Lung (tissue), 11 donors: ENCODE measurements at regions not wholly inside any gene's neighbourhood (a gene's known extent, or its start where the extent isn't known, plus 50 kb on each side); places are given as distances from the start of the nearest gene placed in this dataset.

Experiments used
- ATAC-seq: fragments of 200-7000 bp; cut with Tn5 transposase; one replicate; pipeline ENCODE4 v1.9.1; 2020; ENCODE audit warnings: moderate number of reproducible peaks; ENCODE audit not compliant: insufficient read depth, low FRiP score
- DNase-seq, 3 donors: peaks; one replicate each; pipeline ENCODE4 v3.0.0-alpha.2; 2013 to 2017
- H3K27ac ChIP-seq, 2 donors: one replicate each; pipeline ENCODE4 v1.5.1; 2013; ENCODE audit warnings: mild to moderate bottlenecking in 2 of 2, moderate library complexity in 2 of 2, control low read depth in 1 of 2, inconsistent platforms in 1 of 2, low read depth in 1 of 2, low read length in 1 of 2
- H3K27me3 ChIP-seq, 3 donors: one replicate each; pipeline ENCODE4 v1.5.1; 2013; ENCODE audit warnings: low read length in 2 of 3; ENCODE audit not compliant: control insufficient read depth in 3 of 3, insufficient read depth in 3 of 3
- H3K36me3 ChIP-seq, 4 donors: one replicate each; pipeline ENCODE4 v1.5.1; 2013; ENCODE audit warnings: low read length in 4 of 4, mild to moderate bottlenecking in 1 of 4, moderate library complexity in 1 of 4; ENCODE audit not compliant: control insufficient read depth in 4 of 4, insufficient read depth in 4 of 4
- H3K4me1 ChIP-seq, 5 donors: one replicate each; pipeline ENCODE4 v1.5.1; 2013; ENCODE audit warnings: low read length in 5 of 5, mild to moderate bottlenecking in 2 of 5, moderate library complexity in 1 of 5; ENCODE audit not compliant: control insufficient read depth in 5 of 5, insufficient read depth in 5 of 5
- H3K4me3 ChIP-seq: one replicate; pipeline ENCODE4 v1.5.1; 2013; ENCODE audit warnings: mild to moderate bottlenecking, control low read depth, moderate library complexity
- H3K9ac ChIP-seq, 2 donors: one replicate each; pipeline ENCODE4 v1.5.1; 2013; ENCODE audit warnings: low read length in 2 of 2, control low read depth in 1 of 2; ENCODE audit not compliant: insufficient read depth in 1 of 2
- H3K9me3 ChIP-seq, 4 donors: one replicate each; pipeline ENCODE4 v1.5.1; 2013; ENCODE audit warnings: low read length in 3 of 4, mild to moderate bottlenecking in 1 of 4, moderate library complexity in 1 of 4; ENCODE audit not compliant: control insufficient read depth in 4 of 4, insufficient read depth in 3 of 4
- WGBS, 2 donors: extraction: QIAGEN DNeasy Blood & Tissue Kit; methylation state at CpG; one replicate each; pipeline ENCODE4 v1.1.7; 2013; 5-methylcytosine and 5-hydroxymethylcytosine counted together
- TF ChIP-seq, protein P1 (sequence below): IDR thresholded peaks from 2 replicates; pipeline ENCODE4 v1.5.1; 2012; ENCODE audit warnings: mild to moderate bottlenecking; ENCODE audit errors: control extremely low read depth, extremely low read depth
- donor health status: control.
- donor health status: control.
- donor health status: Bipolar disorder and iron deficiency.
- donor health status: healthy.
- donor health status: DM: yes; HTN: yes; CAD: no.

DNA sequence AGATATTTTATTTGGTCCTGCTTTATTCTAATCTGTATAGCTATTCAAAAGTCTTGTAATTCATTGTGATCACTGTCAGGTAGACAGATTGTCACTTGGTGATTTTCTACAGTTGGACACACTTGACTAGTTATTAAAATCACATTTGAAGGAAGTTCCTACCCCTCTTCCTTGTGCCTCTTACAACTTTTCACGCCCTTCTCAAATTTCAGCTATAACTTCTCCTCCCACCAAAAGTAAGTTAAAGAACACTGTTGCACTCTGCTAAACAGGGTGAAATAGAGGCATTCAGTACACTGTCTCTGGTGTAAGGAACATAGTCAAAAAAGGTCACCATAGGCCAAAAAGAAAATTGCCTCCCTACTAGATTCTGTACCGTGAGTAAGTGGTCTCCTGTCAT, 142.1 kb upstream of the POU5F2 start:
- Histone ChIP-seq H3K9ac (no peak overlapping the region), H3K27ac (no peak overlapping the region), H3K4me1 (peaks cover 0 to 7% (median 4%) of the 10 kb centered on the region in 5 donors), H3K4me3 (no peak overlapping the region), H3K27me3 (no peaks in the 10 kb centered on the region), H3K9me3 (no peaks in the 10 kb centered on the region), H3K36me3 (peaks cover 0 to 2% (median 0%) of the 10 kb centered on the region in 4 donors)
- ATAC-seq (no peak), DNase-seq (peak in 1 of 3 donors; percentile 34)
- TF ChIP-seq, protein P1, sequence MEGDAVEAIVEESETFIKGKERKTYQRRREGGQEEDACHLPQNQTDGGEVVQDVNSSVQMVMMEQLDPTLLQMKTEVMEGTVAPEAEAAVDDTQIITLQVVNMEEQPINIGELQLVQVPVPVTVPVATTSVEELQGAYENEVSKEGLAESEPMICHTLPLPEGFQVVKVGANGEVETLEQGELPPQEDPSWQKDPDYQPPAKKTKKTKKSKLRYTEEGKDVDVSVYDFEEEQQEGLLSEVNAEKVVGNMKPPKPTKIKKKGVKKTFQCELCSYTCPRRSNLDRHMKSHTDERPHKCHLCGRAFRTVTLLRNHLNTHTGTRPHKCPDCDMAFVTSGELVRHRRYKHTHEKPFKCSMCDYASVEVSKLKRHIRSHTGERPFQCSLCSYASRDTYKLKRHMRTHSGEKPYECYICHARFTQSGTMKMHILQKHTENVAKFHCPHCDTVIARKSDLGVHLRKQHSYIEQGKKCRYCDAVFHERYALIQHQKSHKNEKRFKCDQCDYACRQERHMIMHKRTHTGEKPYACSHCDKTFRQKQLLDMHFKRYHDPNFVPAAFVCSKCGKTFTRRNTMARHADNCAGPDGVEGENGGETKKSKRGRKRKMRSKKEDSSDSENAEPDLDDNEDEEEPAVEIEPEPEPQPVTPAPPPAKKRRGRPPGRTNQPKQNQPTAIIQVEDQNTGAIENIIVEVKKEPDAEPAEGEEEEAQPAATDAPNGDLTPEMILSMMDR, result no peak
- 85 to 92% methylated on average over 2 of the region's 2 CpGs for WGBS, 2 donors

DNA sequence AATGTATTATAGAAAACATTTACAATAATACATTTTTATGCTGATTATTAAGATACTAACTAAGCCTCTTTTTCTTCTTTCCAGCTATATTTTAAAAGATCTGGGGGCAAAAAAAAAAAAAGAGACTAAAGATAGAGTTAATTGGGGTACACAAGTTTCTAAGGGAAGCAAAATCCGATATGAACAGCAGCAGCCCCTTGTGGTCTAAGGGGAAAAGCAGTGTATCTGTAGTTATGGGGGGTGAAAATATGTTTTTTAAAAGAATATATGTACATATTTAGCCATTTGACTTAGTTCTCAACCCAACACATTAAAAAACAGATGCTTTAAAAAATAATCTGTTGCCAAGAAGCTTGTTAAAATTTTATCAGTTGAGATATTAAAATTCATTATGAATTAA, 134.3 kb upstream of the POU5F2 start:
- no peak overlapping the region for H3K4me3 ChIP-seq
- H3K27me3 ChIP-seq, result no peaks in the 10 kb centered on the region
- H3K27ac ChIP-seq, result no peak overlapping the region
- no peaks in the 10 kb centered on the region for H3K9me3 ChIP-seq
- TF ChIP-seq, protein P1, result no peak
- H3K36me3 ChIP-seq, result peaks cover 0 to under 1% (median 0%) of the 10 kb centered on the region in 4 donors
- WGBS, 2 donors, result 94% methylated on average over 1 of the region's 1 CpG
- DNase-seq (no peak), ATAC-seq (no peak)
- no peak overlapping the region for H3K9ac ChIP-seq
- H3K4me1 ChIP-seq, result no peaks in the 10 kb centered on the region

DNA sequence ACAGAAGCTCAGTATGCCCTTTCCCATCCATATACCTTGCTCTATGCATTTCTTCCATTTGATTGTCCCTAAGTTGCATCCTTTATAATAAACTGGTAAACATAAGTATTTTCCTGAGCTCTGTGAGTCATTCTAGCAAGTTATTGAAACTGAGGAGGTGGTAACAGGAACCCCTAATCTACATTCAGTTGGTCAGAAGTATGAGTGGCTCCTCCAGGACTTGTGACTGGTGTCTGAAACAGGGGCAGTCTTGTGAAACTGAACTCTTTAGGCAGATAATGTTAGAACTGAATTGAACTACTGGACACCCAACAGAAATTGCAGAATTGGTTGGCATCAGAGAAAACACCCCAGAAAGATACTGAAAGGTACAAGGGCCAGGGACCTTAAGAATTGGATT, 133.1 kb upstream of the POU5F2 start:
- Histone ChIP-seq H3K9me3 (no peaks in the 10 kb centered on the region), H3K4me3 (no peak overlapping the region), H3K27me3 (no peaks in the 10 kb centered on the region), H3K27ac (no peak overlapping the region), H3K4me1 (no peaks in the 10 kb centered on the region), H3K9ac (no peak overlapping the region), H3K36me3 (no peaks in the 10 kb centered on the region)
- DNase-seq (no peak), ATAC-seq (no peak)
- TF ChIP-seq, protein P1, result no peak

DNA sequence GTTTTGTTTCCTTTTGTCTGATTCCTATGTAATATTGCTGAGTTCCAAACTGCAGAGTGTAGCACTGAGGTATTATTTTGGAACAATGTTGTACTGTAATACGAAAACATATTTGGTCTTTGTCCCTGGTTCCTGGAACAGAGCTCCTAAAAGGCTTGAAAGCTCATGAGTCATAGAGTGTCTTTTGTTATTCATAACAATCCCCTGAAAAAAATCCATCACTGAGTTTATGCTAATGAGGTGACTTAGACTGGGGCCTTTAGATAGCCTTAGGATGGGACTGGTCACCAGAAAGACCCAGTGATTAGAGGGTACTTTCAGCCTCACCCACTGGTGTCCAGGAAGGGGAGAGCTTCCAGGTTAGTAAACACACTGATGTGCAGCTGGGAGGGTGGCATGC, 132.7 kb upstream of the POU5F2 start:
- Histone ChIP-seq H3K4me1 (no peaks in the 10 kb centered on the region), H3K9me3 (no peaks in the 10 kb centered on the region), H3K4me3 (no peak overlapping the region), H3K36me3 (no peaks in the 10 kb centered on the region), H3K9ac (no peak overlapping the region), H3K27me3 (no peaks in the 10 kb centered on the region), H3K27ac (no peak overlapping the region)
- DNase-seq, result no peak
- ATAC-seq, result no peak
- WGBS, 2 donors, result 83 to 89% methylated on average over 1 of the region's 1 CpG
- TF ChIP-seq, protein P1, result no peak
